NCI-H82 treated with DMSO at 0.1 percent for 48 hours (cell line): ENCODE measurements at regions not wholly inside any gene's neighbourhood (a gene's known extent, or its start where the extent isn't known, plus 50 kb on each side); places are given as distances from the start of the nearest gene placed in this dataset.

Experiments used
- DNase-seq: peaks from one replicate; lab custom pipeline; 2025; ENCODE audit not compliant: unreplicated experiment; lab: John Stamatoyannopoulos, UW

DNA sequence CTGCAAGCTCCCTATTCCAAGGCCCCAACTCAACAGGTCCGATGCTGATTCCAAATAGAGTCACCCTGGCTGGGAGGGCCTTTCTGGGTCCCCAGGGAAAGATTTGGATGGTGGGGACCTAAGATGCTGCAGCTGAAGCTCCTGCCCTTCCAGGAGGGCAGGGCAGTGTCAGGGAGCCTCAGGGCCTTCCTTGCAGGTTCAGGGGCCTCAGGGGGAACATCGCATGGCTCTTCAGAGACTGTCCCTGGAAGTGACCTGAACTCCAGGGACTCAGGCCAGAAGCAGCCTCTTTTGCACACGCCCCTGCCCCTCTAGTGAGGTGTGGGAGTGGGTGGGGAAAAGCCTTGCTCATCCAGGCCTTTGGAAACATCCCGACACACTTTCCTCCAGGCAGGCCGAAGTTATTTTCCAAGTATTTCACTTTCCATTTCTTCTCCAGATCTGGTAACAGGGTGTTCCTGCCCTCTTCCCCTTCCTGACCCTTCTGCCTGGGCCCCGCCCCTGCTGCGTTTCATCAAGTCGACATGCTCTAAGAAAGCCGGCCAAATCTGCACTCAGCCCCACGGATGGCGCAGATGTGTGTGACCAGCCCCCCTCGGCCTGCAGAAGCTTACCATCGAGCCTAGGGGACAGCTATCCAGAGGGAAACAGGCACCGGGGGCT, 159.5 kb downstream of the FGF18 start:
- DNase-seq: no peak

DNA sequence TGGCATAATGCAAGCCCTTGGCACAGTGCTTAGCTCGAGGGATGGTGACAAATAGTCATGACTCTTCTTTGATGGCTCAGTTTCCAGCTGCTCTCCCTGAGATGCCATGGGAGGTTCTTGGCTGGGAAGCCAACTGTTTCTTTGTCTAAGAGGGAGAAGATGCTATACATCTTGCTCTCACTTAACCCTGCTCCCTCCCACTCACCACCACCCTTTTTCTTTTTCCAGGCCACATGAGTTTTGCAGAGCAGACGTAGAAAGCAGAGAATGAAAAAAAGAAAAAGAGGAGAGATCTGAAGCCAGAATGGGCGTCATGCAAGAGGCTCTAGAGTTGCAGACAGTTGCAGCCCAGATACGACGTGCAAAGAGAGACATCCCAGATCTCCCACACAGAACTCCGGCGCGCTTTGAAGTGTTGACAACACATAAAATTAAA, 160.5 kb downstream of the FGF18 start:
- DNase-seq: no peak

DNA sequence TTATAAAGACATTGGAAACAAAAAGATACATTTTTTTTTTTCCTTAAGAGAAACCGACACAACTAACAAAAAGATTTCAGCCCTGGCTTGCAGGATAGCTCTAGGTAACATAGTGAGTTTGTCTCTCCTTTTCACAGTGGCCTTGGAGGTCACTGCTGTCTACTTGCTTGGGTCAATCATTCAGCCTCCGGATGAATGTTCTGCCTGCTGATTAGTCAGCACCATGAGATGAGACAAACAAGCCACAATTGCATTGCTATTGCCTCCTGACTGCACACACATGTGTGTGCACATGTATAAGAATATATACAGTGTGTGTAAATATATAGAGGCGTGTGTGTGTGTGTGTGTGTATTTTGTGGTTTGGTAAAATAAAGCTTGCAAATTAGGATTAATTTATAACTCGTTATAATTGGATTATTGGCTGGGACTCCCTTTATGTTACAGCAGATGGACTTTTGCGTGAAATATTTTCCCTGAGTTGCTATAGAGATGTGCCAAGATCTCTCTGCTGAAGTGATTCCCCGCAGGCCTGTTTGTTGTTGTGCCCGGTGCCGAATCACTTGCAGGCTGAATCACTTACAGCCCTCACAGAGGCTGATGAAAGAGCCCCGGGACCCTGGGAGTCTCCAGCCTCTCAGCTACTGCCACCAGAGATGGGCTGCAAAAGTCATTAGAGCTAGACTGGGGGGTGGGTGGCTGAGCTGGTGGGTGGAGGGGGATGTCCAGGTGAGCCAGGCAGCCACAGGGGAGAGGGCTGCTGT, 161.2 kb downstream of the FGF18 start:
- no peak for DNase-seq

DNA sequence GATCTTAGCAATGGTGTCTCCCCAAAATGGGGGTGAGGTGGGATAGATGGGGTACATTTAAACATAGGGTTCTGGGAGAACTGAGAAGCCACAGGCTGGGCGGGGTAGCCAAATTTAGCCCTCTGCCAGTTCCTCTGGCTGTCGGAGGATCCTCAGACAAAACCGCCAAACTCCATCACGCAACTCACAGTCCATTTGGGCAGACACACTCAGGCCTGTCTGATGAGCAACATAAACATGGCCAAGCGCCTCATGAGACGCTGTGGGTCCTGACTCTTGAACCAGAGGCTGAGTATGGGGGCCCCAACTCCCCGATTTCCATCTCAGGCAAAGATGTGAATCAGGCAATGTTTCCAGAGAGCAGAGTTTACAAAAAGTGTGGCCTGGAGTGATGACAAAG, 162.3 kb downstream of the FGF18 start:
- DNase-seq: no peak

DNA sequence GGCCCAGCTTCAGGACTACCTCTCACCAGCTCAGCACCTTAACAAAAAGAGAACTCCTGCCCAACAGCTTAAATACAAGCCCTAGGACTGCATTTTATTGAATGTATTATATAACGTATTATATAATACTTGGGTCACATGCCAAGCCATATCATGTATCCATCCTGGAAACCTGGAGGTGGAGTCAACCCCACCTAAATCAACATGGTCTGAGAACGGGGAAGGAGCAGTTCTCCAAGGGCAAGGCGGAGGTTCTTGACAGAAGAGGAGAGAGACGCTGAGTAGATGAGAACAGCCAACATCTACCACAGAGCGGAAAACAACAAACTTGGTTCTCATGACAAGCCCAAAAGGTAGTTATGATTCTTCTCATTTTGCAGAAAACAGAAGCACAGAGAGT, 163.4 kb downstream of the FGF18 start:
- DNase-seq: no peak

DNA sequence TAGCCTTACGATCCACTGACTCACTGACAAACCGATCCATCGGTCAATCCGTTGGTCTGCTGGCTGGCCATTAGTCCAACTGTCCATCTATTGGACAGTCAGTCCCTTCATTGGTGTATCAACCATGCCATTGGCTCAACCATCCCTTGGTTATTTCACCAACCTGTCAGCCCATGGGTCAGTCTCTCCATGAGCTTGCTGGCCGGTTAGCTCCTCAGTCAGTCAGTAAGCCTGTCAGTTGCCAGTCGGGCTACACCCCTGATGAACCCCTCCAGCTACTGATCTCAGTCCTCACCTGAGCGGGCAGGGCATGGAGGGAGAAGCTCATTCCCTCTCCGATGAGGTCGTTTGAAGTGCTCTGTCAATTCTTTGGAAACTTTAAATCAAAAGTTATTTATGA, 166.5 kb downstream of the FGF18 start:
- no peak for DNase-seq

DNA sequence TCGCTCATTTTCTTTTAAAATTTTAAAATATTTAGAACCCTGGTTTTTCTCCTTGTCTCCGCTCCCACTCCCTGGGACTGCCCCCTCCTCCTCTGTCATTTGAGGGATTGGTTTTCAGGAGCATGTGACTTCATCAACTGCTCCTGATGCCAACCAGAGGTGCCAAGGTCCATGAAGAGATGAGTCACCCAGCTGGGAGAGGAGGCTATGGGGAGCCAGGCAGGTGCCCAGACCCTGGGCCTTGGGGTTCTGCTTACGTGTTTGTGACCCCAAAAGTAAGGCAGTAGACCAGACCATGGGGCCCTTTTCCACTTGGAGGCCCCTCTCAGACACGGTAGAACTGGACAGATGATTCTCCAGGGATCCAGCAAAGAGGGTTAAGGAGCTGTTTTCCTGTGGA, 167.0 kb downstream of the FGF18 start:
- DNase-seq: no peak

DNA sequence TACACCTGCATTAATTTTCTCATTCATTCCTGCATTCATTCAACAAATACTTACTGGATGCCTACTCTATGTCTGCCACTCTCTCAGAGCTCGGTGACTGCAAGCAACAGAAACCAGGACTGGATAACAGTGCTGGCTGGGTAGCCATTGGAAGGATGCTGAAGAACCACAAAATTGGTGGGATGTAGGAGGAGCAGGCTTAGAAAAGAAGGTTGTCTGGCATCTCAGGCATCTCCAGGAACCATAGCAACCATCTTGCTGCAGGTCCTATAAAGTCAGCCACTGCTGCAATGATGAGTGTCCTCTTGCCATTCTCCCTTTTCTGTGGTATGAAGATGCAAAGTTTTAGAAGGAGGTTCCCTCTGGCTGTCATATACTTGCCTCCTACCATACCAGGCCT, 168.6 kb downstream of the FGF18 start:
- no peak for DNase-seq

DNA sequence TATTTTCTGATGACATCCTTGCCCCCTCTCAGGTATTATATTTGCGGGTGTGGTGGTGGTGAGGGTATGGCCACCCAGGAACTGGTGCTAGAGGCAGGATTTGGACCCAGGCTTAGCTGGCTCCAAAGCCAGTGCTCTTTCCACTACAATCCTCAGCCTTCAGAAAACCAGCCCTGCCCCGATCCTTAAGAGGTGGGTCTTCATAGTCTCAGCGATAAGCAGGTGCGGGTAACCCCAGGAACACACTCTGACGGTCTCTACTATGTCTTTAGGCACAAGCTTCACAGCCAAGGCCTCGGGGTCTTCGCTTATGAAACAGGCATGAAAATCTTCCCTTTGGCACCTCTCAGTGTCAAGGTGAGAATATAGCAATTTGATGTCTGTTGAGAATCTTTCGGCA, 169.3 kb downstream of the FGF18 start:
- no peak for DNase-seq

DNA sequence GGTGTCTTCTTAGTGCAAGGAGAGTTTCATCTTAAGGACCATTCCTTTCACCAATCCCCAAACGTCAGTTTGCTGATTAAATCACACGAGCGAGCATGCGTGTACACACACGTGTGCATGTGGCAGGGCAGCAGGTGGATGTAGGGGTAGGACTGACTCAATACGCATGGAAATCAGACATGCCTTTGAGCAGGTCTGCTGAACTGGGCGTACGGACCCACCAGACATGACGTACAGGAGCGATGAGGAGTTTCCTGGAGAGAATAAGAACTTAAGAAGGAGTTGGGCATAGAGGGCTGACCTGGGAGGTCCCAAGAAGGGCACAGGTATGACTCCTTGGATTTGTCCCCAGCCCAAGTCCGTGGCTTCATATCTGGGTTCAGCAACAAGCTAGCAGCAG, 170.0 kb downstream of the FGF18 start:
- DNase-seq: no peak

DNA sequence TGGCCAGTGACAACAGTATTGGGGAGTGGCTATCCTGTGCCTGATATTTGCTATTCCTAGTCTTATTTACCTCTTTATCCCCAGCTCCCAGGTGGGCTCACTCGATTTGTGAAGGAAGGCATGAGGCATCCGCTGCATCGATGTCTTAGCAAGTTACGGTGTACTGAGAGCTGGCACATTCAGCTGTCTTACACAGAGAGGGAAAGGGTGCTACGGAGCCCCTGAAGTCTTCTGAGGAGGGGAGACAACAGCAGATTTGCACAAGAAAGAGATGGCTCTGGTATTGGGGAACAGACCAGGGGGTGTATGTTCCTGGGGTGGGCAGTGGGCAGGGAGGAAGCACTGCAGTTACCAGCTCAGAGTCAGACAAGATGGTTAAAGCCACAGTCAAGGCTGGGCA, 172.6 kb downstream of the FGF18 start:
- DNase-seq: no peak

DNA sequence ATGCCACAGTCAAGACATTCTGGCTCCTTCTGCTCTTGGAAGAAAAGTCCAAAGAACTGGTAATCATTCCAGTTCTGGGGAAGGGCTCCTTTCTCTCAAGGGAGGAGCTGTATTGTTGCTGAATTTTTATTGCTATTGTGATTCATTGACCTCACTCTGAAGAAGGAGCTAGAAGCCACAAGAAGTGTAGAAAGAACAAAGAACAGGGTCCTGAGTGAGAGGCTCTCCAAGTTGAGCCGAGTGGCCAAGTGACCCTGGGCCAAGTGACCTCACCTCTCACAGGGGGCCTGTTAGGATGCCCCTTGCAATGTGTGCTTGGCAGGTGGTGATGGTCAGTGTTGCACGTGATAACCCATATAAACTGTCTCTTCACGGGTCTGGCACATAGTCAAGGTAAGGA, 173.3 kb downstream of the FGF18 start:
- DNase-seq: no peak

DNA sequence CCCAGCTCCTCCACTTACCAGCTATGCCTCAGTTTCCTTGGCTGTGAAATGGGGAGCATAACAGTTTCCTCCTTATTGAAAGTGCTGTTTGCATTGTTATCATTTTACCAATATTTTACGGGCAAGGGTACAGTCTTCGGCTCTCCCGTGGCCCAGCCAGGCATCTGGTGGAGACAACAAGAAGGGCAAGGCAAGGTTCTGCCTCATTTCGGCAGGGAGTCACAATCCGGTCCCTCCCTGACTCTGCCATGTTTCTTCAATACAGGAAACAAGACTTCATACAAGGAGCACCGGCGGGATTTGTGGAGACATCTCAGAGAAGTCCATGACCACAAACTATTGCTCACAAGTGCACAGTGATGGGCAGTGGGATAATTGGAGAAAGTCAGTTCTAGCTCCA, 174.0 kb downstream of the FGF18 start:
- no peak for DNase-seq

DNA sequence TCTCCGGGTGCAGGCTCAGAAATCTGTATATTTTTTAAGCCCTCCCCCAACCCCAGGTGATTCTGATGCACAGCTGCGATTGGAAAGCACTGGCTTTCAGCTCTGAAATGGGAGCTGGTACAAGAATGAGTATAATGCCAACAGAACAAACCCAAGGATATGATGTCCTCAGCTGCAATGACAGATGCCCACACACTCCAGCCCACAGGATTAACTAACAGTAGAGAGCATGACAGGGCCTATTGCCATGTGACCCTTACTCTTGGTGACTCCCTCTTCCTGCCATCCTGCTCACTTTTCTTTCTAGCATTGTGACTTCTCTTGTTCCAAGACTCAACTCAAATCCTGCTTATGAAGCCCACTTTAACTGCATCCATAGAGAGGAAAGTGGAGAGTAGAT, 174.5 kb downstream of the FGF18 start:
- no peak for DNase-seq

DNA sequence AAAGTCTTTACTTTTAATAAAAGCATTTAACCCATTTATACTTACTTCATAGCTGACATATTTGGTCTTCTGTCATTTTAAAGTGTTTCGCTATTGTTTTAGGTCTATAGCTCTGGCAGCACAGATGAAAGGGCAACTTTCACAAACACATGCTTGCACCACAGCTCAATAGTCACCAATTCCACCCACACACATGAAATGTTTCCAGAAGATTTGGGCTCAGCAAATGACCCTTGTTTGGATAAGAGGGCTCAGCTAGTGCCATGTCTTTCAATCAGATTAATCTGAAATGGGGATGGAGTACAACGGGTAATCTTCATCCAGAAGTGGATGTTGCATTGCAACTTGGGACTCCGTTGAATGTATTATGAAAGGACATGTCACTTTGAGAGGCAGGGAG, 176.0 kb downstream of the FGF18 start:
- DNase-seq: no peak

DNA sequence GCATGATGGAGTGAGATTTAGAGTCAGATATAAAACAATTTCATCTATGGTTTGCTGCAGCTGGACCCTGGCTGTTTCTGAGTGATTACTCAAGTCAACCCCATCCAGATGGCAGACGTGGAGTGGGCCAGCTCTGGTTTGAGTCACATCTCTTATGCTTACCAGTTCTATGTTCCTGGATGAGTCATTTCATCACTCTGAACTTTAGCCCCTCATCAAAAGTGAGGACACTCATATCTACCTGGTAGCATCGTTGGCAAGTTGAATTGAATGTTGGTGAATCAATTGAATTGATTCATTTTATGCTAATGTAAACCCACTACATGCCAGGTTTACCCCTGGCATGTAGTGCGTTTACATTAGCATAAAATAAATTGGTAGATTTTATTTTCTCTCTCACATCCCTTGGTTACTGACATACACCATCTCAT, 176.4 kb downstream of the FGF18 start:
- no peak for DNase-seq

DNA sequence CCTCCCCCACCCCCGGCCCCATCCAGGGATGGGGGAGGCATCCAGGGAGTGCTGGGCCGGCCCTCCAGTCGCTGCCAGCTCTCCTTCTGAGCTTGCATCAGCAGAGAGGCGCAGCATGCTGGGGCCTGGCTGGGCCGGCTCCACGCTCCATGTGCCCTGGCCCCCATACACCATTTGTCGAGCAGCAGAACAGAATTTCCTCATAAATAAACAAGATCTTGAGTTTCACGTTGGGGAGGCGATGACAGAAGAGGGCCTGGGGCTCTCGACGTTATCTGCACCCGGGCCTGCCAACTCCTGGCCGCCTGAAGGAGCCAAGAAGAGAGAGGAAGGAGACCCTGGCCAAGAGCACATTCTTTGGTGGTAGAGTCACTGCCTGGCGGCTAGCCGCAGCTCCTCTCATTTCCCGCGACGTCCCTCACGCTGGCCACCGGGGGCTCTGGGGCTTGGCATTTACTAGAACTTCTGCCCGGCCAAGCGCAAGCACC, 177.0 kb downstream of the FGF18 start:
- DNase-seq: no peak

DNA sequence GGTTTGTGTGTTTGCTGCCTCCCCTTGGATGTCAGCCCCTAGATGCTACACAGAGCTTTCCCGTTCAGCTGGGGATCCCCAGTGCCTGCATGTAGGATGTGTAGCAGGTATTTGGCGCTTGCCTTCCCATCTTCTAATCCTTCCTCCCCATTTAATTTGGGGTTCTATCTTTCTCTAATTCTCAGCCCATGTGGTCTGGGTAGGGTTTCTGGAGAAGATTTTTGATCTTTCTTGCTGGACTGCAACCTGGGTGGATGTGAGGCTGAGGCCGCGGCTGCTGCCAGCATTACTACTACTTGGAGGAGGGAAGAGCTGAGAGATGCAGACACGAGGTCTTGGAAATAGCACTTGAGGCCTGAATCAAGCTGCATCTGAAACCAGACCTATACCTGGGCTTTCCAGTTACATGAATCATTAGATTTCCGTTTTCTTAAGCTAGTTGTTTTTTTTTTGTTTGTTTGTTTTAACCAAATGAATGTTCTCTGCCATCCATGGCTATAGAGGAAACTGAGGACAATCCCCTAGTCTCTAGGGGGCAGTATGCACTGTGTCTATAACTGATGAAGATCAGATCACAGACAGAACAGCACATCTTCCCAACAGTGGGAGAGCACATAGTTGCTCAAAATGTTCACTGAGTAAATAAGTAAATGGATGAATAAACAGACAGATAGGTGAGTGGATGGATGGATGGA, 178.6 kb downstream of the FGF18 start:
- DNase-seq: no peak

DNA sequence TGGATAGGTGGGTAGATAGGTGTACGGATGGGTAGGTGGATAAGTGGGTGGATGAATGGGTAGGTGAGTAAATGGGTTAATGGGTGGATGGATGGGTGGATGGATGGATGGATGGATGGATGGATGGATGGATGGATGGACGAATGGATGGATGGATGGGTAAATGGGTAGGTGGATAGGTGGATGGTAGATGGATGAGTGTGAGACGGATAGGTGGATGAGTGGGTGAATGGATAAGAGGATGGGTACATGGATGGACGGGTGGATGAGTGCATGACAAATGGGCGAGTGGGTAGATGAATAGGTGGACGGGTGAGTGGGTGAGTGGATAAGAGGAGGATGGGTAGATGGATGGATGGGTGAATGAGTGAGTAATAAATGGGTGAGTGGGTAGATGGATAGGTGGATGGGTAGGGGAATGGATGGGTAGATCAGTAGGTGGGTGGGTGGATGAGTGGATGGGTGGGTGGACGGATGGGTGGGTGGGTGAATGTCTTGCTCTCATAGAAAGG, 179.2 kb downstream of the FGF18 start:
- DNase-seq: no peak

DNA sequence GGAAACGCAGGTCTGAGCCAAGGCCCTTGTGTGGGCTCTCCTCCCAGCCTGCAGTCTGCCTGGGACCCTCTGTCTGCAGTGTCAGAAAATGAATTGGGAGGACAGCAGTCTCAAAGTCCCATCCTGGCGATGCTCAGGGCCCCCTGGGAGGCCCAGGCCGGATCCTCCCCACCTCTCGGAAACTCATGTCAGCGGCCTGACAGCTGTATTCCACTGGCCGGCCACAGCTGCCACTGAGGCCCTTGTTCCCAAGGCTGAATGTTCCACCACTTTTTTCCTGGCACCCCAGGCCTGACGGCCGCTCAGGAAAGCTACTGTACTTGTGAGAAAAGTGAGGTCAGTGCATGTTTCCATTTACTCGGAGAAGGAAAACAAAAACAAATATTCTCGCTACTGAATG, 180.0 kb downstream of the FGF18 start:
- DNase-seq: no peak

DNA sequence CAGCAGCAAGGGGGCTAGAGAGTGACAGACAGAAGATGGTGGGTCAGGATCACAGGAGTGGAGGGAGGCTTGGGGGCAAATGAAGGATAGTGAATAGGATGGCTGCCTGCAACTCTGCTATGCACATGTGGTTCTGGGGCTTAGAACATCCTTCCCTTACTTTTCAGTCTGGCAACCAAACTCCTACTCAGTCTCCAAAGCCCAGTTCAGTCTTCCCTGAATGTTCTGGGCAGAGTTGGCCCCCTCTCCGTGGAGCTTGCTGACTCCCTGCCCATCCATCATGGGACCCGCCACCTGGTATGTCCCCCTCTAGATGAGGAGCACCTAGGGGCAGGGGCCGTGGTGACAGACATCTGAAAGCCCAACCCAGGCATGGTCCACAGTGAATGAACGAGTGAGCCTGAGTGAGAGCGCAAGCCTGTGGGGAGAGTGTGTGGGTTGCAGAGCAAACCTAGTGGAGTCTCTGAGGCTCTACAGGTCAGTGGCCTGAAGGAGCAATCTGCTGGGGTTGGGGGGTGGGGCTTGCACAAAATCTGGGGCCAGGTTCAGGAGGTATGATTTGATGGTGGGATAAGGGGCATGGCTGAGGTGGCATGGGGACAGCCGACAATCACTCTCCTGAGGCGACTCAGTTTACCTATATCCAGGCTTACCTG, 180.6 kb downstream of the FGF18 start:
- no peak for DNase-seq
